Progenitor cell of endocrine pancreas (in vitro differentiated cells): ENCODE measurements at regions not wholly inside any gene's neighbourhood (a gene's known extent, or its start where the extent isn't known, plus 50 kb on each side); places are given as distances from the start of the nearest gene placed in this dataset.
A peak's percentile ranks its signal among the peaks of the same experiment; 100 is the strongest.

Source experiments
- DNase-seq: peaks from one replicate; pipeline ENCODE4 v3.0.0; 2021; ENCODE audit warnings: low spot score; ENCODE audit not compliant: unreplicated experiment
- H3K27ac Mint-ChIP-seq: 2 replicates; pipeline ENCODE4 v1.8.0; 2021; ENCODE audit warnings: mild to moderate bottlenecking, moderate library complexity, mixed read lengths
- H3K27me3 Mint-ChIP-seq: 2 replicates; pipeline ENCODE4 v1.8.0; 2021; ENCODE audit warnings: mixed read lengths
- H3K36me3 Mint-ChIP-seq: 2 replicates; pipeline ENCODE4 v1.8.0; 2022; ENCODE audit warnings: mixed read lengths; ENCODE audit not compliant: insufficient read depth
- H3K4me1 Mint-ChIP-seq: 2 replicates; pipeline ENCODE4 v1.8.0; 2021; ENCODE audit warnings: low read depth, mixed read lengths
- H3K4me3 Mint-ChIP-seq: 2 replicates; pipeline ENCODE4 v1.8.0; 2021; ENCODE audit warnings: low read depth, mild to moderate bottlenecking, moderate library complexity, mixed read lengths
- H3K9me3 Mint-ChIP-seq: 2 replicates; pipeline ENCODE4 v1.8.0; 2021; ENCODE audit warnings: low read depth, mixed read lengths
- TF ChIP-seq, protein P1 (sequence below): fragments of 200-600 bp; sonication (generic); IDR thresholded peaks from one replicate; pipeline ENCODE4 v1.5.0; 2021; ENCODE audit warnings: antibody characterized with exemption, mild to moderate bottlenecking; ENCODE audit not compliant: unreplicated experiment

DNA sequence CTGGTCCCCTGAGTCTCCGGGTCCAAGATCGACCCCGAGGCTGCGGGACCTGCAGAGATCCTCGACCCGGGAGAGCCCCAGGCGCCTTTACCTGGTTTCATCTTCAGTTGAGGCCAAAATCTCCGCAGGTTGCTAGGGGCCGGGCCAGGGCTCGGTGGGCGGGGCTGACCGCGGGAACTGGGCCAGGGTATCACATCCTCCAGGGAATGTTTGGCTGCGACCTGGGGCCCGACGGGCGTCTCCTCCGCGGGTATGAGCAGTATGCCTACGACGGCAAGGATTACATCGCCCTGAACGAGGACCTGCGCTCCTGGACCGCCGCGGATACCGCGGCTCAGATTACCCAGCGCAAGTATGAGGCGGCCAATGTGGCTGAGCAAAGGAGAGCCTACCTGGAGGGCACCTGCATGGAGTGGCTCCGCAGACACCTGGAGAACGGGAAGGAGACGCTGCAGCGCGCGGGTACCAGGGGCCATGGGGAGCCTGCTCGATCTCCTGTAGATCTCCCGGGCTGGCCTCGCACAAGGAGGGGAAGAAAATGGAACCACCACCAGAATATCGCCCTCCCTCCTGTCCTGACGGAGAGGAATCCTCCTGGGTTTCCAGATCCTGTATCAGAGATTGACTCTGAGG, 53.8 kb upstream of the POLR1H start:
- no peak for DNase-seq
- Mint-ChIP-seq H3K27ac (no peak overlapping the region), H3K9me3 (no peaks in the 10 kb centered on the region), H3K36me3 (peaks cover 8% of the 10 kb centered on the region), H3K27me3 (peaks cover 79% of the 10 kb centered on the region), H3K4me1 (peaks cover 5% of the 10 kb centered on the region), H3K4me3 (peak overlapping the region; percentile 48)
- TF ChIP-seq, protein P1, sequence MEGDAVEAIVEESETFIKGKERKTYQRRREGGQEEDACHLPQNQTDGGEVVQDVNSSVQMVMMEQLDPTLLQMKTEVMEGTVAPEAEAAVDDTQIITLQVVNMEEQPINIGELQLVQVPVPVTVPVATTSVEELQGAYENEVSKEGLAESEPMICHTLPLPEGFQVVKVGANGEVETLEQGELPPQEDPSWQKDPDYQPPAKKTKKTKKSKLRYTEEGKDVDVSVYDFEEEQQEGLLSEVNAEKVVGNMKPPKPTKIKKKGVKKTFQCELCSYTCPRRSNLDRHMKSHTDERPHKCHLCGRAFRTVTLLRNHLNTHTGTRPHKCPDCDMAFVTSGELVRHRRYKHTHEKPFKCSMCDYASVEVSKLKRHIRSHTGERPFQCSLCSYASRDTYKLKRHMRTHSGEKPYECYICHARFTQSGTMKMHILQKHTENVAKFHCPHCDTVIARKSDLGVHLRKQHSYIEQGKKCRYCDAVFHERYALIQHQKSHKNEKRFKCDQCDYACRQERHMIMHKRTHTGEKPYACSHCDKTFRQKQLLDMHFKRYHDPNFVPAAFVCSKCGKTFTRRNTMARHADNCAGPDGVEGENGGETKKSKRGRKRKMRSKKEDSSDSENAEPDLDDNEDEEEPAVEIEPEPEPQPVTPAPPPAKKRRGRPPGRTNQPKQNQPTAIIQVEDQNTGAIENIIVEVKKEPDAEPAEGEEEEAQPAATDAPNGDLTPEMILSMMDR = no peak

DNA sequence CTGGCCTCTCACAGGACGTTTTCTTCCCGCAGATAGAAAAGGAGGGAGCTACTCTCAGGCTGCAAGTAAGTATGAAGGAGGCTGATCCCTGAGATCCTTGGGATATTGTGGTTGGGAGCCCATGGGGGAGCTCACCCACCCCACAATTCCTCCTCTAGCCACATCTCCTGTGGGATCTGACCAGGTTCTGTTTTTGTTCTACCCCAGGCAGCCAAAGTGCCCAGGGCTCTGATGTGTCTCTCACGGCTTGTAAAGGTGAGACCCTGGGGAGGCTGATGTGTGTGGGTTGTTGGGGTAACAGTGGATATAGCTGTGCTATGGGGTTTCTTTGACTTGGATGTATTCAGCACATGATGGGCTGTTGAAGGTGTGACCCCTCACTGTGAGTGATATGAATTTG, 52.0 kb upstream of the POLR1H start:
- TF ChIP-seq, protein P1 = no peak
- Mint-ChIP-seq H3K9me3 (no peaks in the 10 kb centered on the region), H3K4me1 (peaks cover 5% of the 10 kb centered on the region), H3K27ac (no peak overlapping the region), H3K4me3 (no peak overlapping the region), H3K27me3 (peaks cover 68% of the 10 kb centered on the region), H3K36me3 (peaks cover 8% of the 10 kb centered on the region)
- DNase-seq = no peak
